H1 (cell line): ENCODE measurements at regions not wholly inside any gene's neighbourhood (a gene's known extent, or its start where the extent isn't known, plus 50 kb on each side); places are given as distances from the start of the nearest gene placed in this dataset.

Source experiments
- CTCF ChIA-PET: fragments of 300-600 bp; sonication (Branson Sonifier 250); formaldehyde crosslinking; loops from one replicate; lab custom pipeline; 2021; ENCODE audit not compliant: partially characterized antibody; lab: Charles Lee
- POLR2A ChIA-PET: fragments of 300-600 bp; sonication (Branson Sonifier 250); formaldehyde crosslinking; loops from one replicate; lab custom pipeline; 2021; ENCODE audit warnings: inconsistent platforms; ENCODE audit not compliant: partially characterized antibody; lab: Charles Lee
- DNase-seq, 2 experiments: peaks; one replicate each; pipeline versions ENCODE4 v3.0.0 to v3.0.0-alpha.2; 2010 to 2022; ENCODE audit warnings: low spot score in 2 of 2, low read depth in 1 of 2, mixed read lengths in 1 of 2
- FAIRE-seq: peaks from 2 replicates; lab custom pipeline; 2011; peaks lifted over from hg19 to GRCh38; lab: Jason Lieb, UNC
- H2AFZ ChIP-seq: 2 replicates; pipeline ENCODE4 v1.8.1; 2012; ENCODE audit warnings: low read length, inconsistent platforms
- H2AK5ac ChIP-seq: 2 replicates; pipeline ENCODE4 v1.6.1; 2013; ENCODE audit warnings: low read depth, low read length
- H2BK120ac ChIP-seq: replicated peaks from 2 replicates; pipeline ENCODE3; 2013; ENCODE audit warnings: low read depth, low read length, inconsistent platforms
- H2BK12ac ChIP-seq: 2 replicates; pipeline ENCODE4 v1.6.1; 2013; ENCODE audit warnings: low read depth, low read length
- H2BK15ac ChIP-seq: 2 replicates; pipeline ENCODE4 v1.6.1; 2013; ENCODE audit warnings: low read length
- H2BK20ac ChIP-seq: 2 replicates; pipeline ENCODE4 v1.6.1; 2013; ENCODE audit warnings: low read length
- H2BK5ac ChIP-seq: 2 replicates; pipeline ENCODE4 v1.6.1; 2013; ENCODE audit warnings: low read depth, low read length
- H3K14ac ChIP-seq: 2 replicates; pipeline ENCODE4 v1.6.1; 2013; ENCODE audit warnings: inconsistent platforms; ENCODE audit not compliant: insufficient read length
- H3K18ac ChIP-seq: 2 replicates; pipeline ENCODE4 v1.6.1; 2013; ENCODE audit warnings: low read length; ENCODE audit errors: extremely low read depth
- H3K23ac ChIP-seq: 2 replicates; pipeline ENCODE4 v1.6.1; 2013; ENCODE audit warnings: inconsistent platforms; ENCODE audit not compliant: insufficient read length
- H3K23me2 ChIP-seq: 2 replicates; pipeline ENCODE4 v1.6.1; 2013; ENCODE audit warnings: low read depth, low read length
- H3K27ac ChIP-seq: 2 replicates; pipeline ENCODE4 v1.6.1; 2011; ENCODE audit warnings: low read depth, low read length, inconsistent platforms
- H3K27me3 ChIP-seq, 4 experiments: replicated peaks in 1 of 4; 1 replicate in 1 of 4; 2 replicates in 3 of 4; pipeline versions ENCODE4 v1.6.1 to v1.8.1; 2011 to 2013; ENCODE audit warnings: low read length in 3 of 4, mild to moderate bottlenecking in 3 of 4, inconsistent platforms in 2 of 4, mixed read lengths in 2 of 4, moderate library complexity in 1 of 4; ENCODE audit not compliant: control insufficient read depth in 3 of 4, insufficient read depth in 3 of 4; ENCODE audit errors: extremely low read depth in 1 of 4
- H3K36me3 ChIP-seq, 4 experiments: 2 replicates each; pipeline versions ENCODE4 v1.6.1 to v1.8.1; 2011 to 2013; ENCODE audit warnings: mild to moderate bottlenecking in 4 of 4, low read length in 3 of 4, moderate library complexity in 2 of 4, control low read depth in 1 of 4, inconsistent platforms in 1 of 4; ENCODE audit not compliant: insufficient read depth in 4 of 4, control insufficient read depth in 2 of 4
- H3K4ac ChIP-seq: replicated peaks from 2 replicates; pipeline ENCODE3; 2013; ENCODE audit warnings: low read length, low read depth, mixed read lengths, inconsistent platforms; ENCODE audit not compliant: insufficient read length
- H3K4me1 ChIP-seq, 4 experiments: replicated peaks in 1 of 4; 1 replicate in 1 of 4; 2 replicates in 3 of 4; pipeline versions ENCODE4 v1.6.1 to v1.8.1; 2011 to 2013; ENCODE audit warnings: low read length in 3 of 4, inconsistent platforms in 2 of 4, mixed read lengths in 1 of 4; ENCODE audit not compliant: insufficient read depth in 4 of 4, control insufficient read depth in 3 of 4
- H3K4me2 ChIP-seq, 2 experiments: 2 replicates each; pipeline versions ENCODE4 v1.6.1 to v1.8.1; 2011 to 2013; ENCODE audit warnings: low read depth in 2 of 2, low read length in 2 of 2, control low read depth in 1 of 2, inconsistent platforms in 1 of 2, mild to moderate bottlenecking in 1 of 2; ENCODE audit not compliant: insufficient read depth in 1 of 2
- H3K4me3 ChIP-seq, 4 experiments: fragments of 200-600, 300-600 bp in 1 of 4; sonication (generic), shearing (Covaris generic), sonication (Bioruptor Twin) in 1 of 4; 2 replicates each; pipeline versions ENCODE4 v1.5.1 to v1.8.1; 2011 to 2016; ENCODE audit warnings: low read length in 4 of 4, low read depth in 3 of 4, control low read depth in 2 of 4, inconsistent platforms in 2 of 4, mild to moderate bottlenecking in 2 of 4, mixed read lengths in 1 of 4, moderate library complexity in 1 of 4; ENCODE audit not compliant: insufficient read depth in 2 of 4; ENCODE audit errors: extremely low read depth in 1 of 4
- H3K56ac ChIP-seq: replicated peaks from 2 replicates; pipeline ENCODE3; 2013; ENCODE audit warnings: low read depth, mild to moderate bottlenecking, mixed read lengths, low read length, inconsistent platforms; ENCODE audit not compliant: insufficient read length
- H3K79me1 ChIP-seq: 2 replicates; pipeline ENCODE4 v1.6.1; 2013; ENCODE audit warnings: low read depth, low read length, control low read depth
- H3K79me2 ChIP-seq, 2 experiments: 2 replicates each; pipeline versions ENCODE4 v1.6.1 to v1.8.1; 2012 to 2013; ENCODE audit warnings: low read length in 2 of 2, mild to moderate bottlenecking in 2 of 2, inconsistent platforms in 1 of 2; ENCODE audit not compliant: insufficient read depth in 2 of 2, control insufficient read depth in 1 of 2
- H3K9ac ChIP-seq, 4 experiments: replicated peaks in 1 of 4; 1 replicate in 1 of 4; 2 replicates in 3 of 4; pipeline versions ENCODE4 v1.6.1 to v1.8.1; 2011 to 2013; ENCODE audit warnings: low read depth in 3 of 4, low read length in 3 of 4, control low read depth in 2 of 4, mild to moderate bottlenecking in 2 of 4, moderate library complexity in 2 of 4, inconsistent platforms in 1 of 4; ENCODE audit errors: extremely low read depth in 1 of 4
- H3K9me3 ChIP-seq, 2 experiments: 2 replicates each; pipeline versions ENCODE4 v1.6.1 to v1.8.1; 2012 to 2013; ENCODE audit warnings: mild to moderate bottlenecking in 2 of 2, moderate library complexity in 2 of 2, control low read depth in 1 of 2, inconsistent platforms in 1 of 2, low read depth in 1 of 2, low read length in 1 of 2, mixed read lengths in 1 of 2; ENCODE audit not compliant: insufficient read depth in 2 of 2
- H4K20me1 ChIP-seq, 2 experiments: replicated peaks in 1 of 2; 2 replicates each; pipeline versions ENCODE3 to v1.8.1; 2011 to 2013; ENCODE audit warnings: inconsistent platforms in 2 of 2, low read length in 2 of 2, mild to moderate bottlenecking in 1 of 2; ENCODE audit not compliant: insufficient read depth in 2 of 2, control insufficient read depth in 1 of 2
- H4K5ac ChIP-seq: 2 replicates; pipeline ENCODE4 v1.6.1; 2013; ENCODE audit warnings: low read length, low read depth, mixed read lengths, inconsistent platforms; ENCODE audit not compliant: insufficient read length
- H4K8ac ChIP-seq: 2 replicates; pipeline ENCODE4 v1.8.0; 2013; ENCODE audit warnings: mild to moderate bottlenecking, moderate library complexity, low read length, inconsistent platforms; ENCODE audit not compliant: insufficient read depth; ENCODE audit errors: extremely low read depth
- H4K91ac ChIP-seq: replicated peaks from 2 replicates; pipeline ENCODE3; 2013; ENCODE audit warnings: low read length, mixed read lengths, inconsistent platforms; ENCODE audit not compliant: insufficient read length
- CEBPB ChIP-seq: IDR thresholded peaks from 2 replicates; pipeline ENCODE4 v1.6.1; 2012; ENCODE audit warnings: low read depth, low read length
- CHD2 ChIP-seq: IDR thresholded peaks from 2 replicates; pipeline ENCODE4 v1.6.1; 2012; ENCODE audit warnings: low read length, improper control_type of control experiment
- FOSL1 ChIP-seq: IDR thresholded peaks from 2 replicates; pipeline ENCODE4 v1.6.1; 2011; ENCODE audit warnings: mild to moderate bottlenecking, low read depth, low read length, moderate library complexity; ENCODE audit not compliant: insufficient read depth
- KDM4A ChIP-seq: IDR thresholded peaks from one replicate; pipeline ENCODE4 v1.7.1; 2012; ENCODE audit warnings: low read depth, mild to moderate bottlenecking, moderate library complexity, low read length, inconsistent platforms; ENCODE audit not compliant: severe bottlenecking
- KDM5A ChIP-seq: fragments of 200-600 bp; IDR thresholded peaks from 2 replicates; pipeline ENCODE4 v1.7.1; 2012; ENCODE audit warnings: mild to moderate bottlenecking, low read length, inconsistent platforms, mixed read lengths
- NANOG ChIP-seq: IDR thresholded peaks from 2 replicates; pipeline ENCODE4 v1.6.1; 2011; ENCODE audit warnings: low read length, low read depth, mild to moderate bottlenecking, inconsistent platforms; ENCODE audit not compliant: insufficient read depth, poor library complexity, severe bottlenecking
- NRF1 ChIP-seq: IDR thresholded peaks from 2 replicates; pipeline ENCODE4 v1.6.1; 2011; ENCODE audit warnings: mild to moderate bottlenecking, low read depth, low read length, improper control_type of control experiment
- PHF8 ChIP-seq: fragments of 200-600 bp; sonication (generic); conservative IDR thresholded peaks from 2 replicates; pipeline ENCODE4 v1.7.1; 2012; ENCODE audit warnings: low read depth, mild to moderate bottlenecking, inconsistent platforms, low read length, moderate library complexity
- POLR2A ChIP-seq, 2 experiments: IDR thresholded peaks; 1 replicate in 1 of 2; 2 replicates in 1 of 2; pipeline ENCODE4 v1.6.1; 2011; ENCODE audit warnings: low read depth in 2 of 2, low read length in 2 of 2, mild to moderate bottlenecking in 2 of 2; ENCODE audit errors: control extremely low read depth in 1 of 2
- POLR2AphosphoS5 ChIP-seq: IDR thresholded peaks from 2 replicates; pipeline ENCODE4 v1.6.1; 2011; ENCODE audit warnings: low read depth, low read length
- POU5F1 ChIP-seq: IDR thresholded peaks from 2 replicates; pipeline ENCODE4 v1.6.1; 2011; ENCODE audit warnings: low read depth, mild to moderate bottlenecking, low read length, moderate library complexity
- RBBP5 ChIP-seq: IDR thresholded peaks from 2 replicates; pipeline ENCODE4 v1.7.1; 2012; ENCODE audit warnings: low read depth, mild to moderate bottlenecking, inconsistent platforms, low read length, moderate library complexity, borderline replicate concordance
- RFX5 ChIP-seq: IDR thresholded peaks from 2 replicates; pipeline ENCODE4 v1.6.1; 2011; ENCODE audit warnings: low read depth, low read length, improper control_type of control experiment, borderline replicate concordance
- SIX5 ChIP-seq: IDR thresholded peaks from 2 replicates; pipeline ENCODE4 v1.6.1; 2011; ENCODE audit warnings: mild to moderate bottlenecking, low read depth, low read length
- SP1 ChIP-seq: IDR thresholded peaks from 2 replicates; pipeline ENCODE4 v1.6.1; 2011; ENCODE audit warnings: low read depth, low read length
- SP2 ChIP-seq: IDR thresholded peaks from 2 replicates; pipeline ENCODE4 v1.6.1; 2012; ENCODE audit warnings: mild to moderate bottlenecking, low read length, inconsistent platforms
- TBP ChIP-seq: IDR thresholded peaks from 2 replicates; pipeline ENCODE4 v1.6.1; 2011; ENCODE audit warnings: low read depth, low read length, improper control_type of control experiment
- TEAD4 ChIP-seq: IDR thresholded peaks from 2 replicates; pipeline ENCODE4 v1.6.1; 2012; ENCODE audit warnings: low read depth, low read length, inconsistent platforms, mixed read lengths
- WGBS, 2 experiments: shearing (Covaris generic) in 1 of 2; methylation state at CpG; one replicate each; pipeline versions ENCODE4 v1.1.6 to v1.1.7; 2013 to 2015; ENCODE audit warnings: low lambda C conversion rate in 2 of 2, mixed read lengths in 2 of 2, inconsistent platforms in 1 of 2, low coverage in 1 of 2, missing lambda C conversion rate in 1 of 2; ENCODE audit not compliant: insufficient replicate concordance in 2 of 2, insufficient coverage in 1 of 2, insufficient read length in 1 of 2; ENCODE audit errors: extremely low coverage in 1 of 2, missing lambda C conversion rate in 1 of 2; 5-methylcytosine and 5-hydroxymethylcytosine counted together

- no peak overlapping the region for H3K9ac ChIP-seq
- H3K79me2 ChIP-seq = no peaks in the 10 kb centered on the region
- H2BK20ac ChIP-seq = no peak overlapping the region
- no peak overlapping the region for H2BK15ac ChIP-seq
- FAIRE-seq = no peak
- H2AK5ac ChIP-seq = no peak overlapping the region
- H3K4me3 ChIP-seq = no peak overlapping the region
- no peak overlapping the region for H2AFZ ChIP-seq
- H2BK120ac ChIP-seq = no peak overlapping the region
- no peak overlapping the region for H4K91ac ChIP-seq
- no peak overlapping the region for H3K4ac ChIP-seq
- no peaks in the 10 kb centered on the region for H3K27me3 ChIP-seq
- DNase-seq = no peak
- H3K23me2 ChIP-seq = no peaks in the 10 kb centered on the region
- peaks cover 0 to 2% (median 0%) of the 10 kb centered on the region in 4 experiments; a peak in 1 of 7 replicates for H3K4me1 ChIP-seq
- H3K27ac ChIP-seq = no peak overlapping the region
- H3K23ac ChIP-seq = no peak overlapping the region
- H3K18ac ChIP-seq = no peak overlapping the region
- H3K14ac ChIP-seq = no peak overlapping the region
- ChIA-PET CTCF (no interaction called here), POLR2A (no interaction called here)
- H3K9me3 ChIP-seq = no peaks in the 10 kb centered on the region
- no peak overlapping the region for H3K4me2 ChIP-seq
- H4K5ac ChIP-seq = no peak overlapping the region
- H3K36me3 ChIP-seq = no peaks in the 10 kb centered on the region
- H4K8ac ChIP-seq = no peak overlapping the region
- H2BK5ac ChIP-seq = no peak overlapping the region
- 87% methylated on average over 1 of the region's 1 CpG; no CpG with 5 or more reads in 1 of the 2 experiments for WGBS, 2 experiments
- H3K79me1 ChIP-seq = no peaks in the 10 kb centered on the region
- no peak overlapping the region for H2BK12ac ChIP-seq
- no peak overlapping the region for H3K56ac ChIP-seq
- no peaks in the 10 kb centered on the region for H4K20me1 ChIP-seq
- TF ChIP-seq NANOG (no peak), CHD2 (no peak), SP2 (no peak), PHF8 (no peak), RBBP5 (no peak), POLR2A (IDR thresholded peaks at IDR 0.05; ENCODE audit: control extremely low read depth in 1 of 2, low read depth in 2 of 2, low read length in 2 of 2) (no peak), CEBPB (no peak), SIX5 (no peak), POU5F1 (no peak), TBP (no peak), TEAD4 (no peak), NRF1 (no peak), RFX5 (no peak), KDM5A (no peak), POLR2AphosphoS5 (no peak), SP1 (no peak), KDM4A (no peak), FOSL1 (no peak)
Measured at GRCh38 chr21:16872616-16873015, 640.2 kb upstream of the CXADR start.
